ENCODE measurements at regions not wholly inside any gene's neighbourhood (a gene's known extent, or its start where the extent isn't known, plus 50 kb on each side); places are given as distances from the start of the nearest gene placed in this dataset.

DNA sequence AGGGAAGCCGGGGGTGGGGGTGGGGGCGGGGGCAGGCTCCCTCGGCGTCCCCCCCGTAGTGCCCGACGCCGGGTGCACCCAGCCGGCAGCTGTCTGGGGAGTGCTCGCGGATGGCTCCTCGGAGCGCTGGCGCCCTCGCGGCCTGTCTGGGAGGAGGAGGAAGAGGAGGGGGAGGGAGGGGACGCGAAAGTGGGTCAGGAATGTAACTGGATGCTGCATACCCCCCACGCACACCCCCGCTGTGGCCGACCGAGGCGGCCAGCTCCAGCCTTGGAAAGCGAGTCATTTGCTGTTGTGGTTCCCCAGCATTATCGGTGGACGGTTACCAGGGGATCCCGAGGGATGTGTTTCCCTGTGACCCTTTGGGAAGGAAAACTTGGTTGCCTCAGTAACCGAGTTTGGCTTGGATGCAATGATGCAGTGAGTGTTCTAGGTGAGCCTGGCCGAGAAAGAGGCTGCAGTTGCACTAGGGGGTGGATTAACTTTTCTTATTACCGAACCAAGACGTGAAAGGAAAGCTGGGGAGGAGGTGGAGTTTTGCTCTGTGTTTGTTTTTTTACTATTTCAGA lies 55.2 kb upstream of the RREB1 start:
- TF ChIP-seq FOXP2 (optimal IDR thresholded peaks at IDR 0.05; ENCODE audit: borderline replicate concordance, extremely low read depth, extremely low read length, insufficient read depth), result no peak

DNA sequence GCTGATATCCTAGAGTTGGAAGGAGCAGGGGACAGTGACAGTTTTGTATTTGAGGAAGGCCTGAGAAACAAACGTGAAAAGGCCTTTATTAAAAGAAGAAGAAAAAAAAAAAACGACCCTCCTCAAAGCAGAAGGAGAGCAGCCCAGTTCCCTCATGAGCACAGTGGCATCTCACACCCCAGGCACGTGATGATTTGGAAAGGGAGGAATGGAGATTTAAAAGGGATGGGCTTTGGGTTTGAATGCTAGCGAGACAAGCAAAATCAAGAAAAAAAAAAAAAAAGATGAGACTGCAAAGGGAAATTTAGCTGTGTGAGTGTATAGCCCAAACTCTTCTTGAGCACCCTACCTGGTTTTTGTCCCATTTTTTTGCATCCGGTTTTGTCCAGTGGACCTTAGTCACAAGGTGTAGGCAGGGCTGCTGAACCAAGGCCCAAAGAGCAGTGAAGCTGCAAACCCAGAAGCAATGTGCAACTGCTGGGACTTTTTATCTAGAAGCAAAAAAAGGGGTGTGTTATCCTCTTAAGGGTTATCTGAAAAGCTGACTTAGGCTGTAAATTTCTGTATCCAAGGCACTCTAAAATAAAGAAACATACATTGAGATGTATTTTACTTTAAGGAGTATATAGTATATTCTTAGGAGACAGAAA lies 54.5 kb upstream of the RREB1 start:
- TF ChIP-seq REST (IDR thresholded peaks at IDR 0.05; ENCODE audit: insufficient read depth in 1 of 2, low read depth in 2 of 2, low read length in 2 of 2) (no peak), FOXP2 (optimal IDR thresholded peaks at IDR 0.05; ENCODE audit: borderline replicate concordance, extremely low read depth, extremely low read length, insufficient read depth) (no peak), POLR2AphosphoS5 (IDR thresholded peaks at IDR 0.05; ENCODE audit: low read depth, low read length) (no peak), SIN3A (IDR thresholded peaks at IDR 0.05; ENCODE audit: borderline replicate concordance, insufficient read depth, low read length) (no peak), TAF1 (IDR thresholded peaks at IDR 0.05; ENCODE audit: borderline replicate concordance, insufficient read depth, low read length) (no peak)
